ENCODE measurements at regions not wholly inside any gene's neighbourhood (a gene's known extent, or its start where the extent isn't known, plus 50 kb on each side); places are given as distances from the start of the nearest gene placed in this dataset.

- no peak for DNase-seq
Observed at GRCh38 chr6:169079650-169080049, 174.0 kb downstream of the THBS2 start.

- no peak for DNase-seq
Observed at GRCh38 chr6:169078399-169079145, 175.1 kb downstream of the THBS2 start.

GRCh38 chr6:169075915-169076654 lies 177.6 kb downstream of the THBS2 start:
- no peak for DNase-seq

- DNase-seq = no peak
Observed at GRCh38 chr6:169075211-169075914, 178.3 kb downstream of the THBS2 start.

GRCh38 chr6:169074526-169074925 lies 179.1 kb downstream of the THBS2 start:
- DNase-seq = no peak

- DNase-seq = no peak
Observed at GRCh38 chr6:169073311-169073710, 180.3 kb downstream of the THBS2 start.

GRCh38 chr6:169072127-169073042 lies 181.3 kb downstream of the THBS2 start:
- no peak for DNase-seq

GRCh38 chr6:169071394-169071793 lies 182.3 kb downstream of the THBS2 start:
- no peak for DNase-seq

GRCh38 chr6:169070506-169071176 lies 183.0 kb downstream of the THBS2 start:
- DNase-seq = no peak

- no peak for DNase-seq
Observed at GRCh38 chr6:169069356-169069755, 184.3 kb downstream of the THBS2 start.

- DNase-seq = no peak
Observed at GRCh38 chr6:169064194-169064593, 189.5 kb downstream of the THBS2 start.

- no peak for DNase-seq
Observed at GRCh38 chr6:169062272-169062671, 191.4 kb downstream of the THBS2 start.

- DNase-seq = no peak
Observed at GRCh38 chr6:169058634-169059033, 195.0 kb downstream of the THBS2 start.

GRCh38 chr6:169052462-169052861 lies 201.2 kb downstream of the THBS2 start:
- no peak for DNase-seq

GRCh38 chr6:169051371-169051770 lies 202.3 kb downstream of the THBS2 start:
- DNase-seq = no peak

- DNase-seq = no peak
Observed at GRCh38 chr6:169048865-169049205, 204.8 kb downstream of the THBS2 start.

- DNase-seq = no peak
Observed at GRCh38 chr6:169048185-169048864, 205.3 kb downstream of the THBS2 start.

GRCh38 chr6:169047345-169047744 lies 206.3 kb downstream of the THBS2 start:
- DNase-seq = no peak

GRCh38 chr6:169046483-169047192 lies 207.0 kb downstream of the THBS2 start:
- DNase-seq = no peak

GRCh38 chr6:169046021-169046420 lies 207.6 kb downstream of the THBS2 start:
- no peak for DNase-seq

GRCh38 chr6:169045486-169045885 lies 208.2 kb downstream of the THBS2 start:
- no peak for DNase-seq

All from activated CD4-positive, alpha-beta T cell treated with anti-CD3 and anti-CD28 coated beads, Interleukin-2, amount 50 U/mL, for 16 hours (primary cell).